PC-9 (cell line): ENCODE measurements at regions not wholly inside any gene's neighbourhood (a gene's known extent, or its start where the extent isn't known, plus 50 kb on each side); places are given as distances from the start of the nearest gene placed in this dataset.

Experiments
- BruUV-seq: library from RNA; stranded (reverse); fragments of 400-500 nt; replicated peaks from 2 replicates; lab custom pipeline; 2021; lab: Mats Ljungman, UMichigan
- CTCF ChIA-PET: fragments of 300-600 bp; sonication (Branson Sonifier 250); formaldehyde crosslinking; loops from one replicate; lab custom pipeline; 2022; ENCODE audit warnings: antibody characterized with exemption; lab: Charles Lee
- POLR2A ChIA-PET: fragments of 300-600 bp; sonication (Branson Sonifier 250); formaldehyde crosslinking; loops from one replicate; lab custom pipeline; 2022; ENCODE audit warnings: antibody characterized with exemption; ENCODE audit not compliant: unreplicated experiment; lab: Charles Lee
- DNase-seq, 2 experiments: peaks; one replicate each; pipeline versions ENCODE4 v3.0.0 to v3.0.0-alpha.2; 2015 to 2022; ENCODE audit warnings: mixed read lengths in 1 of 2
- H2AFZ ChIP-seq: fragments of 200-600 bp; sonication (generic); 2 replicates; pipeline ENCODE4 v1.8.1; 2017; ENCODE audit warnings: antibody characterized with exemption
- H3F3A ChIP-seq: fragments of 200-600 bp; sonication (generic); 2 replicates; pipeline ENCODE4 v1.8.1; 2017; ENCODE audit warnings: antibody characterized with exemption, mild to moderate bottlenecking, low read depth; ENCODE audit not compliant: insufficient read depth
- H3K27ac ChIP-seq: fragments of 200-600 bp; sonication (generic); 2 replicates; pipeline ENCODE4 v1.6.1; 2016; ENCODE audit warnings: mixed run types
- H3K27me3 ChIP-seq: fragments of 200-600 bp; sonication (generic); 2 replicates; pipeline ENCODE4 v1.6.1; 2016; ENCODE audit warnings: low read depth, mixed run types; ENCODE audit not compliant: insufficient read depth
- H3K36me3 ChIP-seq: fragments of 200-600 bp; sonication (generic); 2 replicates; pipeline ENCODE4 v1.6.1; 2016; ENCODE audit warnings: low read depth, mixed run types
- H3K4me1 ChIP-seq: fragments of 200-600 bp; sonication (generic); replicated peaks from 2 replicates; pipeline ENCODE4 v1.6.1; 2016; ENCODE audit warnings: mixed run types; ENCODE audit not compliant: insufficient read depth
- H3K4me2 ChIP-seq: fragments of 200-600 bp; sonication (generic); 2 replicates; pipeline ENCODE4 v1.6.1; 2017; ENCODE audit warnings: mixed run types
- H3K4me3 ChIP-seq: fragments of 200-600 bp; sonication (generic); 2 replicates; pipeline ENCODE4 v1.6.1; 2016; ENCODE audit warnings: mixed run types
- H3K79me2 ChIP-seq: fragments of 200-600 bp; sonication (generic); 2 replicates; pipeline ENCODE4 v1.6.1; 2017; ENCODE audit warnings: low read depth, mixed run types
- H3K9me2 ChIP-seq: fragments of 200-600 bp; sonication (generic); 2 replicates; pipeline ENCODE4 v1.8.1; 2017; ENCODE audit warnings: mild to moderate bottlenecking; ENCODE audit not compliant: insufficient read depth
- H3K9me3 ChIP-seq: fragments of 200-600 bp; sonication (generic); 2 replicates; pipeline ENCODE4 v1.8.1; 2016; ENCODE audit warnings: low read depth; ENCODE audit not compliant: insufficient read depth
- H4K20me1 ChIP-seq: fragments of 200-600 bp; sonication (generic); 2 replicates; pipeline ENCODE4 v1.8.1; 2017; ENCODE audit not compliant: insufficient read depth
- CTCF ChIP-seq: fragments of 200-600 bp; sonication (generic); conservative IDR thresholded peaks from 2 replicates; pipeline ENCODE4 v1.6.1; 2017; ENCODE audit warnings: mixed run types, antibody characterized with exemption, mild to moderate bottlenecking, moderate library complexity
- EZH2 ChIP-seq: fragments of 200-600 bp; sonication (generic); IDR thresholded peaks from 2 replicates; pipeline ENCODE4 v1.8.0; 2017; ENCODE audit warnings: antibody characterized with exemption, low read depth
- intact Hi-C: fragments of 100-400 bp; cut with micrococcal nuclease; formaldehyde crosslinking; loops from one replicate; pipeline ENCODE4 v1.10.0; 2022; ENCODE audit not compliant: unreplicated experiment

GRCh38 chr13:106373304-106373988, 162.0 kb downstream of the EFNB2 start:
- TF ChIP-seq EZH2 (no peak), CTCF (no peak)
- BruUV-seq = no TSS peak
- Histone ChIP-seq H3K4me2 (no peak overlapping the region), H3K27ac (no peak overlapping the region), H3K9me3 (peaks cover 4% of the 10 kb centered on the region; the same call in 1 of the 2 replicates), H4K20me1 (no peaks in the 10 kb centered on the region), H3K36me3 (no peaks in the 10 kb centered on the region), H3K4me1 (peaks cover 16% of the 10 kb centered on the region), H2AFZ (no peak overlapping the region), H3K79me2 (no peaks in the 10 kb centered on the region), H3K4me3 (no peak overlapping the region), H3K27me3 (no peaks in the 10 kb centered on the region), H3F3A (0 out of 2 replicates have a peak, but pooled peaks cover under 1% of the 10 kb centered on the region), H3K9me2 (no peaks in the 10 kb centered on the region)
- intact Hi-C loops = loop anchor here (10.0 kb wide), 1 partner anchor 219 kb away; no protein-coding TSS in a partner anchor
- POLR2A ChIA-PET = no interaction called here
- CTCF ChIA-PET = no interaction called here
- DNase-seq = no peak

- Histone ChIP-seq H3F3A (no peaks in the 10 kb centered on the region), H4K20me1 (no peaks in the 10 kb centered on the region), H3K4me3 (no peak overlapping the region), H3K9me3 (peaks cover 4% of the 10 kb centered on the region; the same call in 1 of the 2 replicates), H3K36me3 (no peaks in the 10 kb centered on the region), H3K79me2 (no peaks in the 10 kb centered on the region), H3K4me2 (no peak overlapping the region), H3K27me3 (no peaks in the 10 kb centered on the region), H3K27ac (no peak overlapping the region), H3K9me2 (no peaks in the 10 kb centered on the region), H2AFZ (no peak overlapping the region), H3K4me1 (peaks cover 16% of the 10 kb centered on the region)
- ChIA-PET CTCF (no interaction called here), POLR2A (no interaction called here)
- peak in 1 of 2 experiments; percentile 52 for DNase-seq
- BruUV-seq = no TSS peak
- intact Hi-C loops = loop anchor here (10.0 kb wide), 1 partner anchor 218 kb away; no protein-coding TSS in a partner anchor
- TF ChIP-seq CTCF (no peak), EZH2 (no peak)
Observed at GRCh38 chr13:106372199-106373155, 163.0 kb downstream of the EFNB2 start.

GRCh38 chr13:106371024-106371423, 164.4 kb downstream of the EFNB2 start:
- no peak overlapping the region for H3K4me2 ChIP-seq
- H3K9me2 ChIP-seq = no peaks in the 10 kb centered on the region
- no peaks in the 10 kb centered on the region for H3F3A ChIP-seq
- H3K4me3 ChIP-seq = no peak overlapping the region
- no peaks in the 10 kb centered on the region for H4K20me1 ChIP-seq
- ChIA-PET POLR2A (no interaction called here), CTCF (no interaction called here)
- no peak overlapping the region for H2AFZ ChIP-seq
- no peaks in the 10 kb centered on the region for H3K36me3 ChIP-seq
- TF ChIP-seq CTCF = no peak
- no peak for TF ChIP-seq EZH2
- no peaks in the 10 kb centered on the region for H3K27me3 ChIP-seq
- H3K79me2 ChIP-seq = no peaks in the 10 kb centered on the region
- peaks cover 7% of the 10 kb centered on the region for H3K4me1 ChIP-seq
- H3K27ac ChIP-seq = no peak overlapping the region
- no peak for DNase-seq
- peaks cover 4% of the 10 kb centered on the region; the same call in 1 of the 2 replicates for H3K9me3 ChIP-seq
- intact Hi-C loops = loop anchor here (10.0 kb wide), 1 partner anchor 216 kb away; no protein-coding TSS in a partner anchor
- BruUV-seq = no TSS peak
